Spleen (tissue), 11 donors: ENCODE measurements at regions not wholly inside any gene's neighbourhood (a gene's known extent, or its start where the extent isn't known, plus 50 kb on each side); places are given as distances from the start of the nearest gene placed in this dataset.

Experiments used
- DNase-seq: peaks from one replicate; pipeline ENCODE4 v3.0.0-alpha.2; 2020
- H3K27ac ChIP-seq, 8 donors: fragments of 200-600 bp; sonication (generic) in 7 of 8; 1 replicate in 4 of 8; 2 replicates in 4 of 8; pipeline versions ENCODE4 v1.5.0 to v1.8.0; 2016 to 2021; ENCODE audit warnings: inconsistent platforms in 4 of 8, mild to moderate bottlenecking in 4 of 8, moderate library complexity in 1 of 8
- H3K27me3 ChIP-seq, 7 donors: fragments of 200-600 bp; sonication (generic) in 6 of 7; replicated peaks in 1 of 7; 1 replicate in 4 of 7; 2 replicates in 3 of 7; pipeline versions ENCODE4 v1.5.0 to v1.8.0; 2016 to 2021; ENCODE audit warnings: inconsistent platforms in 3 of 7, mild to moderate bottlenecking in 1 of 7
- H3K36me3 ChIP-seq, 6 donors: fragments of 200-600 bp; sonication (generic) in 5 of 6; 1 replicate in 4 of 6; 2 replicates in 2 of 6; pipeline versions ENCODE4 v1.5.0 to v1.8.0; 2016 to 2021; ENCODE audit warnings: inconsistent platforms in 2 of 6
- H3K4me1 ChIP-seq, 6 donors: fragments of 200-600 bp; sonication (generic) in 5 of 6; 1 replicate in 3 of 6; 2 replicates in 3 of 6; pipeline versions ENCODE4 v1.5.0 to v1.8.0; 2016 to 2021; ENCODE audit warnings: inconsistent platforms in 3 of 6
- H3K4me3 ChIP-seq, 8 donors: fragments of 200-600 bp; sonication (generic) in 7 of 8; 1 replicate in 4 of 8; 2 replicates in 4 of 8; pipeline versions ENCODE4 v1.5.0 to v1.8.0; 2016 to 2021; ENCODE audit warnings: inconsistent platforms in 4 of 8, mild to moderate bottlenecking in 4 of 8, moderate library complexity in 2 of 8
- H3K9me3 ChIP-seq, 8 donors: fragments of 200-600 bp; sonication (generic) in 7 of 8; 1 replicate in 4 of 8; 2 replicates in 4 of 8; pipeline versions ENCODE4 v1.5.0 to v1.8.0; 2016 to 2021; ENCODE audit warnings: inconsistent platforms in 4 of 8
- CTCF ChIP-seq, 11 experiments: fragments of 200-600 bp in 7 of 11; fragments of 450-650 bp in 4 of 11; sonication (generic) in 4 of 11; IDR thresholded peaks in 8 of 11; conservative IDR thresholded peaks in 3 of 11; 1 replicate in 7 of 11; 2 replicates in 4 of 11; pipeline versions ENCODE4 v1.4.0 to v1.8.0; 2016 to 2021; ENCODE audit warnings: antibody characterized with exemption in 11 of 11, inconsistent platforms in 4 of 11, mild to moderate bottlenecking in 1 of 11
- POLR2A ChIP-seq, 3 donors: fragments of 450-650 bp; IDR thresholded peaks; one replicate each; pipeline ENCODE4 v1.5.1; 2017; ENCODE audit warnings: antibody characterized with exemption in 3 of 3, mild to moderate bottlenecking in 1 of 3
- POLR2AphosphoS5 ChIP-seq, 3 donors: sonication (generic); formaldehyde crosslinking; IDR thresholded peaks; one replicate each; pipeline ENCODE4 v1.5.1; 2017; ENCODE audit warnings: antibody characterized with exemption in 3 of 3
- WGBS, 5 donors: extraction: QIAGEN DNeasy Blood & Tissue Kit in 3 of 5; methylation state at CpG; one replicate each; pipeline versions ENCODE4 v1.1.5 to v1.1.7; 2013 to 2018; 5-methylcytosine and 5-hydroxymethylcytosine counted together
- intact Hi-C: fragments of 100-400 bp; cut with DNase I; formaldehyde crosslinking; loops from one replicate; pipeline ENCODE4 v1.15.0; 2023; ENCODE audit warnings: low total_unique reads
- donor health status: healthy with polysubstance abuse.
- donor health status: DM: no; HTN: no; CAD: no; lungs with moderate emphysema.
- donor health status: DM: no; HTN: no; CAD: no.
- donor health status: Bipolar disorder and iron deficiency.
- donor health status: healthy.
- donor health status: DM: no; HTN: no; CAD: no.
- donor health status: DM: yes; HTN: yes; CAD: no.

DNA sequence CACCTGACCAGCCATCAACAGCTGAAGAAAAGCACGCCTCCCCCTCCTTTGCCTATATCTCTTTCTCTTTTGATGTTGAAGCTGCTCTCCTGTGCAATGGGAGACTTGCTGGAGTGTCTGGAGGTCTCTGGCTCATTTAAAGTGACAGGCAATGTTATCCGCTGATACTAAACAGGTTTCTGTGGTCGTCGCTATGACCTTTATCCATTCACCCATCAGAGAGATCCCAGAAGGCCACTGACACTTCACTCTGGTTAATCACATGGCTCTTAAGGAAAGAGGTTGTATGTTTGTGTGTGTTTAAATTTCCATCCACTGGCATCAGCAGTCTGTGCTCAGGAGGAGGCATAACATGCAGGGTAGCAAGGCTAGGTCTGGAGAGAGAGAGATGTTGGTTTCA is 277.3 kb downstream of the MTX2 start:
- intact Hi-C loops = no loop called here
- TF ChIP-seq CTCF (IDR thresholded peaks at IDR 0.05 in 8 of 11, conservative IDR thresholded peaks at IDR 0.05 in 3 of 11) (no peak), POLR2A (IDR thresholded peaks at IDR 0.05) (no peak), POLR2AphosphoS5 (IDR thresholded peaks at IDR 0.05) (no peak)
- Histone ChIP-seq H3K27ac (no peak overlapping the region), H3K27me3 (peaks cover 0 to 39% (median 0%) of the 10 kb centered on the region in 7 donors), H3K9me3 (no peaks in the 10 kb centered on the region), H3K4me3 (no peak overlapping the region), H3K36me3 (no peaks in the 10 kb centered on the region), H3K4me1 (no peaks in the 10 kb centered on the region)
- DNase-seq = no peak
- 85 to 94% (median 90%) methylated on average over 4 of the region's 4 CpGs for WGBS, 5 donors

GRCh38 chr2:176552501-176553135 is 283.4 kb downstream of the MTX2 start:
- no peaks in the 10 kb centered on the region for H3K36me3 ChIP-seq
- peaks cover 0 to 66% (median 7%) of the 10 kb centered on the region in 7 donors for H3K27me3 ChIP-seq
- TF ChIP-seq CTCF (IDR thresholded peaks at IDR 0.05 in 8 of 11, conservative IDR thresholded peaks at IDR 0.05 in 3 of 11) (no peak), POLR2AphosphoS5 (IDR thresholded peaks at IDR 0.05) (no peak), POLR2A (IDR thresholded peaks at IDR 0.05) (no peak)
- DNase-seq = no peak
- H3K4me3 ChIP-seq = no peak overlapping the region
- H3K4me1 ChIP-seq = peaks cover 0 to 19% (median 11%) of the 10 kb centered on the region in 6 donors
- peak overlapping the region in 1 of 8 donors; percentile 83 for H3K27ac ChIP-seq
- WGBS, 5 donors = 59 to 86% (median 74%) methylated on average over 1 of the region's 1 CpG
- no peaks in the 10 kb centered on the region for H3K9me3 ChIP-seq
- intact Hi-C loops = loop anchor here (5.0 to 10.0 kb wide), 3 partner anchors 82 to 425 kb away; partner anchors contain the start of gene HOXD8

DNA sequence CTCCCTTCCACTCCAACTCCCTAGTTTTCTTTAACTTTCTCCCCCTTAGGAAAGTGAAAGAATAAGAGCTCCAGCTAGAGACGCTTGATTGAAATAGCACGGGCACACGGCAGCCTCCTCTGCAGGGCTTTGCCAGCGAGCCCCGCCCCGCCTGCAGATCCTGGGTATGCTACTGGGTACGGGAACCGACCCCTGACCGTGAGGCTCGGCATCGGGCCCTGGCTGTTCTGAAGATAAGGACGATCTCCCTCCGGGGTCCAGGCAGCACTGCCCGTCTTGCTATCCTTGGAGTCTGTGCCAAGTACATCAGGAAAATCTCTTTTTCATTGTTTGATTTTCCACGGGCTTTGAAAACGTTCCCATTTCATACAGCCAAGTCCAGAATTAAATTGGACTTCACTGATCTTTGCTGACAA is 284.5 kb downstream of the MTX2 start:
- peaks cover 0 to 71% (median 7%) of the 10 kb centered on the region in 7 donors for H3K27me3 ChIP-seq
- 0 to 6% (median 1%) methylated on average over 16 of the region's 16 CpGs for WGBS, 5 donors
- peak overlapping the region; percentile 30 to 68 (median 37) for H3K4me3 ChIP-seq
- H3K4me1 ChIP-seq = peaks cover 0 to 19% (median 11%) of the 10 kb centered on the region in 6 donors
- no peaks in the 10 kb centered on the region for H3K9me3 ChIP-seq
- H3K27ac ChIP-seq = peak overlapping the region; percentile 43 to 83 (median 76)
- no peaks in the 10 kb centered on the region for H3K36me3 ChIP-seq
- peak; percentile 87 for DNase-seq
- no peak for TF ChIP-seq POLR2A (IDR thresholded peaks at IDR 0.05)
- TF ChIP-seq POLR2AphosphoS5 (IDR thresholded peaks at IDR 0.05) = peak in 2 of 3 donors; percentile 44 to 68
- no peak for TF ChIP-seq CTCF (IDR thresholded peaks at IDR 0.05 in 8 of 11, conservative IDR thresholded peaks at IDR 0.05 in 3 of 11)
- intact Hi-C loops = loop anchor here (5.0 to 10.0 kb wide), 3 partner anchors 81 to 426 kb away; partner anchors contain the start of gene HOXD8
